Upper lobe of right lung (tissue), 1 donor: ENCODE measurements at regions not wholly inside any gene's neighbourhood (a gene's known extent, or its start where the extent isn't known, plus 50 kb on each side); places are given as distances from the start of the nearest gene placed in this dataset.
A peak's percentile ranks its signal among the peaks of the same experiment; 100 is the strongest.

Source experiments
- ATAC-seq: fragments of 200-7000 bp; cut with Tn5 transposase; one replicate; pipeline ENCODE4 v1.9.1; 2020; ENCODE audit warnings: mild to moderate bottlenecking, moderate library complexity
- DNase-seq: peaks from one replicate; pipeline ENCODE4 v3.0.0-alpha.2; 2020
- H3K27ac ChIP-seq: fragments of 200-600 bp; one replicate; pipeline ENCODE4 v1.8.0; 2022
- H3K27me3 ChIP-seq: fragments of 200-600 bp; one replicate; pipeline ENCODE4 v1.8.0; 2022; ENCODE audit warnings: mild to moderate bottlenecking
- H3K36me3 ChIP-seq: fragments of 200-600 bp; one replicate; pipeline ENCODE4 v1.8.0; 2022
- H3K4me1 ChIP-seq: fragments of 200-600 bp; one replicate; pipeline ENCODE4 v1.8.0; 2022
- H3K4me3 ChIP-seq: fragments of 200-600 bp; one replicate; pipeline ENCODE4 v1.8.0; 2022; ENCODE audit warnings: mild to moderate bottlenecking
- H3K9me3 ChIP-seq: fragments of 200-600 bp; one replicate; pipeline ENCODE4 v1.8.0; 2022
- intact Hi-C: fragments of 100-400 bp; cut with DNase I; formaldehyde crosslinking; loops from one replicate; pipeline ENCODE4 v1.11.0; 2022
- TF ChIP-seq, protein P1 (sequence below): fragments of 200-600 bp; IDR thresholded peaks from one replicate; pipeline ENCODE4 v1.8.0; 2022; ENCODE audit warnings: antibody characterized with exemption
- donor health status: DM: no; HTN: yes; CAD: no; lungs with severe emphysema.

DNA sequence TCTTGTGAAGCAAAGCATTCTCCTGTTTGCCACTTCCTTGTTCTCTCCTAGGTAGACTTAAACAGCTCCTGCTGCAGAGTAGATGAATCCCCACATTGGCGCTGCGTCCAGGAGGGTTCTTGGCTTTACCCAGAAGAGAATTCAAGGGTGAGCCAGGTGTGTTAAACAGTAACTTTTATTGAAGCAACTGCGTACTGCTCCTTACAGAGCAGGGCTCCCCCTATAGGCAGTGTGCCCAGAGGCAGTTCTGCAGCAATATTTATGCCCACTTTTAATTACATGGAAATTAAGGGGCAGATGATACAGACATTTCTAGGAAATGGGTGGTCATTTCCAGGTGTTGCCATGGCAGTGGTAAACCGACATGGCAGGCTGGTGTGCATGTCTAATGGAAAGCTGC lies 987.6 kb upstream of the RBFOX1 start:
- no peak for DNase-seq
- no peaks in the 10 kb centered on the region for H3K27me3 ChIP-seq
- no peak overlapping the region for H3K27ac ChIP-seq
- intact Hi-C loops, result no loop called here
- H3K4me1 ChIP-seq, result no peaks in the 10 kb centered on the region
- no peak overlapping the region for H3K4me3 ChIP-seq
- no peak for ATAC-seq
- TF ChIP-seq, protein P1, sequence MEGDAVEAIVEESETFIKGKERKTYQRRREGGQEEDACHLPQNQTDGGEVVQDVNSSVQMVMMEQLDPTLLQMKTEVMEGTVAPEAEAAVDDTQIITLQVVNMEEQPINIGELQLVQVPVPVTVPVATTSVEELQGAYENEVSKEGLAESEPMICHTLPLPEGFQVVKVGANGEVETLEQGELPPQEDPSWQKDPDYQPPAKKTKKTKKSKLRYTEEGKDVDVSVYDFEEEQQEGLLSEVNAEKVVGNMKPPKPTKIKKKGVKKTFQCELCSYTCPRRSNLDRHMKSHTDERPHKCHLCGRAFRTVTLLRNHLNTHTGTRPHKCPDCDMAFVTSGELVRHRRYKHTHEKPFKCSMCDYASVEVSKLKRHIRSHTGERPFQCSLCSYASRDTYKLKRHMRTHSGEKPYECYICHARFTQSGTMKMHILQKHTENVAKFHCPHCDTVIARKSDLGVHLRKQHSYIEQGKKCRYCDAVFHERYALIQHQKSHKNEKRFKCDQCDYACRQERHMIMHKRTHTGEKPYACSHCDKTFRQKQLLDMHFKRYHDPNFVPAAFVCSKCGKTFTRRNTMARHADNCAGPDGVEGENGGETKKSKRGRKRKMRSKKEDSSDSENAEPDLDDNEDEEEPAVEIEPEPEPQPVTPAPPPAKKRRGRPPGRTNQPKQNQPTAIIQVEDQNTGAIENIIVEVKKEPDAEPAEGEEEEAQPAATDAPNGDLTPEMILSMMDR, result no peak
- no peaks in the 10 kb centered on the region for H3K36me3 ChIP-seq
- H3K9me3 ChIP-seq, result no peaks in the 10 kb centered on the region

DNA sequence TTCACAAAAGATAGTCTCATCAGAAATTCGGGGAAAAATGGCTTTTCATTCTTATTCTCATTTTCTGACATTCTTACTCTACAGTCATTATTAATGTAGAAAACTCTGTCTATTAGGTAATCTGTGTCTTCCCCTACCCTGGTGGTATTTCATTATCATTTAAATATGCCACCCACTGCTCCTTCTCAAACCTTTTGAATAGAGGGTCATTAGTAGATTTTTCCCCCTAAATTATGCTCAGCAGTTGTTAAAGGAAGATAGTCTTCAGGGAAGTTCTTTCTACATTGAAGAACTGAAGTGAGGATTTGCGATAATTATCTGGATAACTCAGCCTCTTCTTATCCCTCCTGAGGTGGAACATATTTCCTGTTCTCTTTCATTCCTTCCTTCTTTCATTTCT lies 989.5 kb upstream of the RBFOX1 start:
- H3K36me3 ChIP-seq, result no peaks in the 10 kb centered on the region
- no peak overlapping the region for H3K27ac ChIP-seq
- no peak for DNase-seq
- no peaks in the 10 kb centered on the region for H3K4me1 ChIP-seq
- H3K4me3 ChIP-seq, result no peak overlapping the region
- intact Hi-C loops, result no loop called here
- no peaks in the 10 kb centered on the region for H3K27me3 ChIP-seq
- no peak for ATAC-seq
- H3K9me3 ChIP-seq, result no peaks in the 10 kb centered on the region
- TF ChIP-seq, protein P1, result no peak

DNA sequence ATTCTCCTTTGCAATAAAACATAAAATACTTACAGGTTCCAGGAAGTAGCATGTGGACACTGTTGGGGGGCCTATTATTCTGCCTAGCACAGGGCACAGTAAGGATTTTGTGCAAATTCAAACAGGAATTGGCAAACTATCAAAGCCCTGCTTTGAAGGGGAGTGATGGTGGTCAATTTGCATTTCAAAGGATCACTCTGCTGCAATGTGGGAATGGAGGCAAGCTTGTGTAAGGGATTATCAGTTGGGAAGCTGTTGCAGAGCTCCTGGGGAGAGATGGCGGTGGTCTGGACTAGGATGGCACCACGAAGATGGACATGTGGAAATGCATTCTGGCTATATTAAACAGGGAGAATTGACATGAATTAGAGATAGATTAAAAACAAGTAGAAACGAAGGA lies 990.7 kb upstream of the RBFOX1 start:
- Histone ChIP-seq H3K4me3 (no peak overlapping the region), H3K9me3 (no peaks in the 10 kb centered on the region), H3K36me3 (no peaks in the 10 kb centered on the region), H3K4me1 (no peaks in the 10 kb centered on the region), H3K27me3 (no peaks in the 10 kb centered on the region), H3K27ac (no peak overlapping the region)
- DNase-seq (no peak), ATAC-seq (no peak)
- intact Hi-C loops, result no loop called here
- TF ChIP-seq, protein P1, result no peak

DNA sequence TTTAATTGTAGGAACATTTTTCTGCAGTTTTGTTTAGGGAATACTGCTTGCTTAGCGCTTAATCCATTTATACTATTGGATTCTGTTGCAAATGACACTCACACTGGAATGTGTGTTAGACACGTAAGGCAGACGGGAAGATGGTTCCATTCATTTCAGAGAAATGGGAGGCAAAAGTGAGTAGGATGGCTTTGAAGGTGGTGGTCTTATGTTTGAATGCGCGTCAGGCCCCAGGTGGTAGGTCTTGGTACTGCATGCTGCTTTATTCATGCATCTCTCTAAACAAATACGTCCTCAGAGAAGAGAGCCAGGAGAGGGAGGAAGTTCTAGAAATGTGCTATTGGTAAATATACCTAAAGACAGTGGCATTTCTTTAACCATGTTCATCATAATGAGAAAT lies 997.6 kb upstream of the RBFOX1 start:
- intact Hi-C loops, result no loop called here
- TF ChIP-seq, protein P1, result peak; percentile 37
- no peaks in the 10 kb centered on the region for H3K9me3 ChIP-seq
- H3K4me1 ChIP-seq, result no peaks in the 10 kb centered on the region
- H3K36me3 ChIP-seq, result no peaks in the 10 kb centered on the region
- no peaks in the 10 kb centered on the region for H3K27me3 ChIP-seq
- H3K4me3 ChIP-seq, result no peak overlapping the region
- ATAC-seq, result no peak
- DNase-seq, result no peak
- H3K27ac ChIP-seq, result no peak overlapping the region

DNA sequence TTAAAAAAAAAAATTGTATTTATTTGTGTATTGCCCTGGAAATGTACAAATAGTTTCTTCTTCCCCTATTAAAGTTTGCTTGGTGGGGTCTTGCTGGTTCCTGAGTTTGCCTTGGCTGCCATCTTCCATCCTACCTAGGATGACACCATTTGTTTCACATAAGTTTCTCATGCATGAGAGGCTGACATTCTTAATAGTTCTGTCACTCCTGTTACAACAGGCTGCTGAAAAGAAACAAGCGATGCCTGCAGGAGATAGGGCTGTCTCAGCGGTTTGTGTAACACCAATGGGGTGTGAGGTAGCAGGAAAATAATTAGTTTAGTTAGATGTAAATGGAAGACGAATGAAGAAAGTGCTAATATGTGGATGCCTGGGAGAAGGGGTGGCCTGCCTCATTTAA lies 1000.9 kb upstream of the RBFOX1 start:
- Histone ChIP-seq H3K9me3 (no peaks in the 10 kb centered on the region), H3K27me3 (no peaks in the 10 kb centered on the region), H3K4me1 (no peaks in the 10 kb centered on the region), H3K27ac (no peak overlapping the region), H3K36me3 (no peaks in the 10 kb centered on the region), H3K4me3 (no peak overlapping the region)
- ATAC-seq, result no peak
- TF ChIP-seq, protein P1, result no peak
- intact Hi-C loops, result no loop called here
- no peak for DNase-seq

DNA sequence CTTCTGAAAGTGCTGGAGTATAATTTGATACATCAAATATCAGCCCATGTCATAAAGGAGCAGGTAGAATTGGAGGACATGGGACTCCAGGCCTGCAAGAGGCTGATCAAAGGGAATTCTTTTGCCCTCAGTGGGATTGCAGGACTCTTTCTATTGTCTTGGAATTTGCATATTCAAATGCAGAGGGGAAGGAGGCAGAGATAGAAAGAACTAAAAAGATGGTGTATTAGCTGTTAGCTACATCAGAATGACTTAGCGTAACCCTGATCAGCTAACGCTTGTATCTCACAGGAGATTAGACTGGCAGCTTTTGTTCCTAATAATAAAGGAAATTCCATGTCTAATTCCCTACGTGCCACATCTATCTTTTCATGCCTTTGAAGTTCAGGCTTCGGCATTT lies 1014.7 kb upstream of the RBFOX1 start:
- no peak overlapping the region for H3K4me3 ChIP-seq
- H3K36me3 ChIP-seq, result no peaks in the 10 kb centered on the region
- no peaks in the 10 kb centered on the region for H3K9me3 ChIP-seq
- no peak for ATAC-seq
- intact Hi-C loops, result no loop called here
- no peaks in the 10 kb centered on the region for H3K4me1 ChIP-seq
- TF ChIP-seq, protein P1, result no peak
- DNase-seq, result no peak
- no peaks in the 10 kb centered on the region for H3K27me3 ChIP-seq
- no peak overlapping the region for H3K27ac ChIP-seq
